Chondrocyte (in vitro differentiated cells): ENCODE measurements at regions not wholly inside any gene's neighbourhood (a gene's known extent, or its start where the extent isn't known, plus 50 kb on each side); places are given as distances from the start of the nearest gene placed in this dataset.

Source experiments
- DNase-seq: peaks from one replicate; pipeline ENCODE4 v3.0.0; 2021; ENCODE audit warnings: mixed read lengths, low spot score
- H3K27ac Mint-ChIP-seq: one replicate; pipeline ENCODE4 v1.8.0; 2021; ENCODE audit warnings: mild to moderate bottlenecking, moderate library complexity, mixed read lengths; ENCODE audit not compliant: unreplicated experiment
- H3K27me3 Mint-ChIP-seq: 2 replicates; pipeline ENCODE4 v1.8.0; 2021; ENCODE audit warnings: low read depth, mixed read lengths
- H3K36me3 Mint-ChIP-seq: 2 replicates; pipeline ENCODE4 v1.8.0; 2021; ENCODE audit warnings: low read depth, mixed read lengths
- H3K4me1 Mint-ChIP-seq: 2 replicates; pipeline ENCODE4 v1.8.0; 2021; ENCODE audit warnings: low read depth, mild to moderate bottlenecking, mixed read lengths
- H3K4me3 Mint-ChIP-seq: one replicate; pipeline ENCODE4 v1.8.0; 2021; ENCODE audit warnings: mild to moderate bottlenecking, moderate library complexity, mixed read lengths; ENCODE audit not compliant: unreplicated experiment
- H3K9me3 Mint-ChIP-seq: 2 replicates; pipeline ENCODE4 v1.8.0; 2021; ENCODE audit warnings: low read depth, mixed read lengths
- TF ChIP-seq, protein P1 (sequence below): fragments of 200-600 bp; sonication (generic); IDR thresholded peaks from 2 replicates; pipeline ENCODE4 v1.5.0; 2021; ENCODE audit warnings: antibody characterized with exemption, mild to moderate bottlenecking, moderate library complexity

- H3K36me3 Mint-ChIP-seq: no peaks in the 10 kb centered on the region
- no peak for DNase-seq
- H3K9me3 Mint-ChIP-seq: peaks cover 9% of the 10 kb centered on the region
- H3K4me1 Mint-ChIP-seq: peaks cover 10% of the 10 kb centered on the region
- no peaks in the 10 kb centered on the region for H3K27me3 Mint-ChIP-seq
- no peak overlapping the region for H3K4me3 Mint-ChIP-seq
- no peak overlapping the region for H3K27ac Mint-ChIP-seq
- TF ChIP-seq, protein P1, sequence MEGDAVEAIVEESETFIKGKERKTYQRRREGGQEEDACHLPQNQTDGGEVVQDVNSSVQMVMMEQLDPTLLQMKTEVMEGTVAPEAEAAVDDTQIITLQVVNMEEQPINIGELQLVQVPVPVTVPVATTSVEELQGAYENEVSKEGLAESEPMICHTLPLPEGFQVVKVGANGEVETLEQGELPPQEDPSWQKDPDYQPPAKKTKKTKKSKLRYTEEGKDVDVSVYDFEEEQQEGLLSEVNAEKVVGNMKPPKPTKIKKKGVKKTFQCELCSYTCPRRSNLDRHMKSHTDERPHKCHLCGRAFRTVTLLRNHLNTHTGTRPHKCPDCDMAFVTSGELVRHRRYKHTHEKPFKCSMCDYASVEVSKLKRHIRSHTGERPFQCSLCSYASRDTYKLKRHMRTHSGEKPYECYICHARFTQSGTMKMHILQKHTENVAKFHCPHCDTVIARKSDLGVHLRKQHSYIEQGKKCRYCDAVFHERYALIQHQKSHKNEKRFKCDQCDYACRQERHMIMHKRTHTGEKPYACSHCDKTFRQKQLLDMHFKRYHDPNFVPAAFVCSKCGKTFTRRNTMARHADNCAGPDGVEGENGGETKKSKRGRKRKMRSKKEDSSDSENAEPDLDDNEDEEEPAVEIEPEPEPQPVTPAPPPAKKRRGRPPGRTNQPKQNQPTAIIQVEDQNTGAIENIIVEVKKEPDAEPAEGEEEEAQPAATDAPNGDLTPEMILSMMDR: no peak
Measured at GRCh38 chr6:3634280-3634816, 117.2 kb downstream of the PXDC1 start.

DNA sequence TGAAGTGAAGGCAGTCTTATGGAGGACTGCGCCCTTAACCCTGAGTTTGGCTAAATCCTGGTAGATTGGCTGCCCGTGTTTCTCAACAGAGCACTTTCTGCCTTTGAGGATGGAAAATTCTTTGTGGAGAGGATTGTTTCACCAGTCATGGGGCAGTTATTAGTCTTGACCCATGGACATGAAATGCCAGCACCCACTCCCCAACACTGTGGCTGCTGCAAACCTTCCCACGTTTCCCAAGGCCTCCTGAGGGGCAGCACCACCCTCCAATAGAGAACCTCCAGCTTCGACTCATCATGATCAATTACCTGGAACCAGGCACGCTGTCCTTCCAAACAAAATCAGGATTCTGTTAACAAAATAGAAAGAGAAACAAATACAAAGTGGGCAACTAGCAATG, 117.8 kb downstream of the PXDC1 start:
- no peaks in the 10 kb centered on the region for H3K27me3 Mint-ChIP-seq
- no peak overlapping the region for H3K4me3 Mint-ChIP-seq
- H3K4me1 Mint-ChIP-seq: peaks cover 10% of the 10 kb centered on the region
- TF ChIP-seq, protein P1: no peak
- H3K27ac Mint-ChIP-seq: no peak overlapping the region
- H3K9me3 Mint-ChIP-seq: peaks cover 3% of the 10 kb centered on the region
- no peak for DNase-seq
- H3K36me3 Mint-ChIP-seq: no peaks in the 10 kb centered on the region

- H3K36me3 Mint-ChIP-seq: no peaks in the 10 kb centered on the region
- H3K27ac Mint-ChIP-seq: no peak overlapping the region
- TF ChIP-seq, protein P1: no peak
- DNase-seq: no peak
- H3K4me3 Mint-ChIP-seq: no peak overlapping the region
- no peaks in the 10 kb centered on the region for H3K9me3 Mint-ChIP-seq
- no peaks in the 10 kb centered on the region for H3K27me3 Mint-ChIP-seq
- peaks cover 17% of the 10 kb centered on the region for H3K4me1 Mint-ChIP-seq
Measured at GRCh38 chr6:3631877-3632276, 119.6 kb downstream of the PXDC1 start.

GRCh38 chr6:3631186-3631585, 120.3 kb downstream of the PXDC1 start:
- Mint-ChIP-seq H3K9me3 (no peaks in the 10 kb centered on the region), H3K4me1 (peaks cover 17% of the 10 kb centered on the region), H3K27me3 (no peaks in the 10 kb centered on the region), H3K36me3 (no peaks in the 10 kb centered on the region), H3K4me3 (no peak overlapping the region), H3K27ac (no peak overlapping the region)
- no peak for DNase-seq
- TF ChIP-seq, protein P1: no peak

GRCh38 chr6:3630258-3630835, 121.2 kb downstream of the PXDC1 start:
- Mint-ChIP-seq H3K9me3 (no peaks in the 10 kb centered on the region), H3K4me3 (no peak overlapping the region), H3K27ac (no peak overlapping the region), H3K36me3 (no peaks in the 10 kb centered on the region), H3K27me3 (no peaks in the 10 kb centered on the region), H3K4me1 (peaks cover 17% of the 10 kb centered on the region)
- TF ChIP-seq, protein P1: no peak
- DNase-seq: no peak
